Breast epithelium (tissue), 4 donors: ENCODE measurements at regions not wholly inside any gene's neighbourhood (a gene's known extent, or its start where the extent isn't known, plus 50 kb on each side); places are given as distances from the start of the nearest gene placed in this dataset.

ENCODE experiments used
- DNase-seq, 2 donors: peaks; one replicate each; pipeline ENCODE4 v3.0.0-alpha.2; 2019; ENCODE audit warnings: low spot score in 2 of 2
- H3K27ac ChIP-seq, 2 donors: fragments of 200-600 bp; sonication (generic) in 1 of 2; one replicate each; pipeline ENCODE4 v1.5.1; 2016 to 2019; ENCODE audit warnings: mild to moderate bottlenecking in 1 of 2
- H3K27me3 ChIP-seq, 2 donors: fragments of 200-600 bp; sonication (generic) in 1 of 2; one replicate each; pipeline versions ENCODE4 v1.5.1 to v1.6.0; 2017 to 2019; ENCODE audit warnings: control low read depth in 1 of 2, mild to moderate bottlenecking in 1 of 2
- H3K36me3 ChIP-seq: fragments of 200-600 bp; one replicate; pipeline ENCODE4 v1.5.1; 2019
- H3K4me1 ChIP-seq, 2 donors: fragments of 200-600 bp; sonication (generic); one replicate each; pipeline ENCODE4 v1.5.1; 2016 to 2019; ENCODE audit warnings: control low read depth in 1 of 2
- H3K4me3 ChIP-seq, 3 donors: fragments of 200-600 bp; sonication (generic); 1 replicate in 2 of 3; 2 replicates in 1 of 3; pipeline ENCODE4 v1.5.1; 2016 to 2019; ENCODE audit warnings: mild to moderate bottlenecking in 3 of 3, moderate library complexity in 2 of 3
- H3K9me3 ChIP-seq, 2 donors: fragments of 200-600 bp; sonication (generic) in 1 of 2; one replicate each; pipeline ENCODE4 v1.5.1; 2016 to 2019; ENCODE audit warnings: control low read depth in 1 of 2
- POLR2A ChIP-seq: fragments of 450-650 bp; IDR thresholded peaks from one replicate; pipeline ENCODE4 v1.6.1; 2016; ENCODE audit warnings: antibody characterized with exemption, mild to moderate bottlenecking, moderate library complexity
- POLR2AphosphoS5 ChIP-seq, 3 donors: sonication (generic); formaldehyde crosslinking; IDR thresholded peaks; one replicate each; pipeline ENCODE4 v1.6.1; 2017; ENCODE audit warnings: antibody characterized with exemption in 3 of 3
- intact Hi-C: fragments of 100-400 bp; cut with DNase I; formaldehyde crosslinking; loops from one replicate; pipeline ENCODE4 v1.15.1; 2023; ENCODE audit warnings: low total_unique reads
- TF ChIP-seq, protein P1 (sequence below), 3 donors: fragments of 450-650 bp; IDR thresholded peaks; one replicate each; pipeline ENCODE4 v1.5.1; 2016 to 2017; ENCODE audit warnings: antibody characterized with exemption in 3 of 3, mild to moderate bottlenecking in 3 of 3, moderate library complexity in 3 of 3

- H3K4me3 ChIP-seq, result no peak overlapping the region
- H3K27ac ChIP-seq, result no peak overlapping the region
- DNase-seq, result no peak
- no peaks in the 10 kb centered on the region for H3K36me3 ChIP-seq
- no peaks in the 10 kb centered on the region for H3K4me1 ChIP-seq
- TF ChIP-seq POLR2AphosphoS5 (IDR thresholded peaks at IDR 0.05) (no peak), POLR2A (no peak)
- TF ChIP-seq, protein P1, sequence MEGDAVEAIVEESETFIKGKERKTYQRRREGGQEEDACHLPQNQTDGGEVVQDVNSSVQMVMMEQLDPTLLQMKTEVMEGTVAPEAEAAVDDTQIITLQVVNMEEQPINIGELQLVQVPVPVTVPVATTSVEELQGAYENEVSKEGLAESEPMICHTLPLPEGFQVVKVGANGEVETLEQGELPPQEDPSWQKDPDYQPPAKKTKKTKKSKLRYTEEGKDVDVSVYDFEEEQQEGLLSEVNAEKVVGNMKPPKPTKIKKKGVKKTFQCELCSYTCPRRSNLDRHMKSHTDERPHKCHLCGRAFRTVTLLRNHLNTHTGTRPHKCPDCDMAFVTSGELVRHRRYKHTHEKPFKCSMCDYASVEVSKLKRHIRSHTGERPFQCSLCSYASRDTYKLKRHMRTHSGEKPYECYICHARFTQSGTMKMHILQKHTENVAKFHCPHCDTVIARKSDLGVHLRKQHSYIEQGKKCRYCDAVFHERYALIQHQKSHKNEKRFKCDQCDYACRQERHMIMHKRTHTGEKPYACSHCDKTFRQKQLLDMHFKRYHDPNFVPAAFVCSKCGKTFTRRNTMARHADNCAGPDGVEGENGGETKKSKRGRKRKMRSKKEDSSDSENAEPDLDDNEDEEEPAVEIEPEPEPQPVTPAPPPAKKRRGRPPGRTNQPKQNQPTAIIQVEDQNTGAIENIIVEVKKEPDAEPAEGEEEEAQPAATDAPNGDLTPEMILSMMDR (IDR thresholded peaks at IDR 0.05), result no peak
- intact Hi-C loops, result no loop called here
- no peaks in the 10 kb centered on the region for H3K9me3 ChIP-seq
- no peaks in the 10 kb centered on the region for H3K27me3 ChIP-seq
Observed at GRCh38 chr7:81207801-81208200, 288.9 kb upstream of the SEMA3C start.

DNA sequence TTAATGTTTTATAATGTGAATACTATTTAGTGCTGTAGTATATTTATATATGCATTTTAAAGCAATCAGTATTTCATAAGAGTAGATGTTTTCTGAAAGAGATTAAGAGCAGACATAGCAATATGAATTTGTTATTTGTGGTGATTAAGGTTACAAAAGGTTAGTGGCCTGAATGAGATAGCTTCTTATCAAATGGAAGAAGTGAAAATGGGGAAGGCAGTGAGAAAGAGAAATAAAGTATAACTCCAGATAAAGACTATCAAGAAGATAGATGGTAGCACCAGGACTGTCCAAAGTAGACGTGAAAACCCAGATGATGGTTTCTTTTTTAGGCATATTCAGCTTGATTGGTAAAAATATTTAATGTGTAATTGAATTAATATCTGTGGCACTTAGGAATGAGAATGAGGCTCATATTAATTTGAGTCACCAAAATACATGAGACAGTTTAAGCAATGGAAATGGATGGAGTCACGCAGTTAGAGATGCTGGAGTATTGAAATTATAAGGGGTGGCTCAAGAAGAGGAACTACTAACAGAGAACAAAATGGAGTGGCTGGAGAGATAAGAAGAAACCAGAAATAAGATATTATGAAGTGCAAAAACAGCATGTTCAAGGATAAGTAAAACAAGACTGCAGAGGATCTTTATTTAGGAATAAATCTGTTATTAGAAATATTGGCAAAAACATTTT lies 288.0 kb upstream of the SEMA3C start:
- no peaks in the 10 kb centered on the region for H3K4me1 ChIP-seq
- no peaks in the 10 kb centered on the region for H3K27me3 ChIP-seq
- H3K36me3 ChIP-seq, result no peaks in the 10 kb centered on the region
- H3K9me3 ChIP-seq, result no peaks in the 10 kb centered on the region
- DNase-seq, result no peak
- TF ChIP-seq POLR2AphosphoS5 (IDR thresholded peaks at IDR 0.05) (no peak), POLR2A (no peak)
- TF ChIP-seq, protein P1 (IDR thresholded peaks at IDR 0.05), result no peak
- no peak overlapping the region for H3K4me3 ChIP-seq
- H3K27ac ChIP-seq, result no peak overlapping the region
- intact Hi-C loops, result no loop called here

GRCh38 chr7:81206217-81206616 lies 287.4 kb upstream of the SEMA3C start:
- no peaks in the 10 kb centered on the region for H3K27me3 ChIP-seq
- H3K9me3 ChIP-seq, result no peaks in the 10 kb centered on the region
- no peaks in the 10 kb centered on the region for H3K36me3 ChIP-seq
- no peak overlapping the region for H3K4me3 ChIP-seq
- intact Hi-C loops, result no loop called here
- TF ChIP-seq, protein P1 (IDR thresholded peaks at IDR 0.05), result no peak
- H3K4me1 ChIP-seq, result no peaks in the 10 kb centered on the region
- no peak for DNase-seq
- H3K27ac ChIP-seq, result no peak overlapping the region

DNA sequence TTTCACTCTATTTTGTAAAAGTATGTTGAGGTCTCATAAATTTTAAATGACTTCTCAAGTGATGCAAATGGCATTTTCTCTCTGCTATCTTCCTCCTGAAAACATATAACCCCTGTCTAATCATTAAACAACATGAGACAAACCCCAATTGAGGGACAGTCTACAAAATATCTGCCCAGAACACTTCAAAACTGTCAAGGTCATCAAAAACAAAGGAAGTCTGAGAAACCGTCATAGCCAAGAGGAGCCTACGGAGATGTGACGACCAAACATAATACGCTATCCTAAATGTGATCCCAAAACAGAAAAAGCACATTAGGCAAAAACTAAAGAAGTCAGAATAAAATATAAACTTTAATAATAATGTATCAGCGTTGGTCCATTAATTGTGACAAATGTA lies 282.3 kb upstream of the SEMA3C start:
- Histone ChIP-seq H3K4me3 (no peak overlapping the region), H3K9me3 (no peaks in the 10 kb centered on the region), H3K36me3 (no peaks in the 10 kb centered on the region), H3K4me1 (no peaks in the 10 kb centered on the region), H3K27me3 (no peaks in the 10 kb centered on the region), H3K27ac (no peak overlapping the region)
- intact Hi-C loops, result no loop called here
- TF ChIP-seq POLR2AphosphoS5 (IDR thresholded peaks at IDR 0.05) (no peak), POLR2A (no peak)
- TF ChIP-seq, protein P1 (IDR thresholded peaks at IDR 0.05), result no peak
- DNase-seq, result no peak

DNA sequence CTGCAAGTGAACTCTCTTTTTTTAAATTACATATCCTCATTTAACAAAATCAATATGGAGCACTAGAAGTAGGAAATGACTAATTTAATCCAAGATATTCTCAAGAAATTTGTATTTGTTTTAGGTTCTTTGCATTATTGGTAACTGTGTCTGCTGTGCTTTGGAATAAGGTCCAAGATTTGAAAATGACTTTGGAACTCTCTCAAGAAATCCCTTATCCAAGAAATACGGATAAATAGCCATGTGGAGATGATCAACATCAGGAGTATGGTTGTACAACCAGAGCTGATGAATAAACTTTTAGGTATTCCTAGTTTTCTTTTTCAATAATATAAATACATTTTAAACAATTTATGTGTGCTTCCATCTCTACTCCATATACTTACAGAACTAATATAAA lies 279.9 kb upstream of the SEMA3C start:
- no peak overlapping the region for H3K4me3 ChIP-seq
- no peak for DNase-seq
- H3K36me3 ChIP-seq, result no peaks in the 10 kb centered on the region
- no peaks in the 10 kb centered on the region for H3K9me3 ChIP-seq
- H3K4me1 ChIP-seq, result no peaks in the 10 kb centered on the region
- TF ChIP-seq, protein P1 (IDR thresholded peaks at IDR 0.05), result no peak
- H3K27ac ChIP-seq, result no peak overlapping the region
- intact Hi-C loops, result no loop called here
- H3K27me3 ChIP-seq, result no peaks in the 10 kb centered on the region
